C4-2B (cell line): ENCODE measurements at regions not wholly inside any gene's neighbourhood (a gene's known extent, or its start where the extent isn't known, plus 50 kb on each side); places are given as distances from the start of the nearest gene placed in this dataset.

Source experiments
- ZFX ChIP-seq: fragments of 450-650 bp; IDR thresholded peaks from 2 replicates; pipeline ENCODE4 v1.6.1; 2017
- TF ChIP-seq, protein P1 (sequence below): fragments of 450-650 bp; conservative IDR thresholded peaks from 2 replicates; pipeline ENCODE4 v1.5.1; 2017; ENCODE audit warnings: mild to moderate bottlenecking

DNA sequence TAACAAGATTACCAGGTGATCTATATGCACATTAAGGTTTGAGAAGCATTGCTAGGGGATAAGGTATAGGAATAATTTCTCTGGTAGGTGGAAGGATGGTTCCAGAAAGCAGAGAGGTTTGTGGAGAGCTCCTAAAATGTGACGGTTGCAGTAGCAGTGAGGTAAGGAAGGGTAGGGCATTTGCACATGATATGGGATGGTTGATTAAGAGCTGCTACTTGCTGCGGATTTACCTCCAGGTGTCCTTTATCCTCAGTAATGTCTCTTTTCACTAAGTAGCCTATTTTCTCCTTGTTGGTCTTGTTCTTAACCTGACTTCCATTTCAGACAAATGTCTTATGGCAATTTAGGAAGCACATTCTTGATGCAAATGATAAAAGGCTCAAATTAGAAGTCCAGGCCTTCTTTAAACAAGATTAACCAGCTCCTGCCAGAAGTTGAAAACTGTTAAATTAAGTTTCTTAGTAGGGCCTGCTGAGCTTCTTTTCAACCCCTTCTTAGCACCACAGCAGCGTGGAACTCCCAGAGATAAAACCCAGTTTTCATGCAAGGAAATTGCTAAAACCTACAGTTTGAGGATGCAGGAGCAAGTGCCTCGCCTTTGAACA is 231.1 kb upstream of the GADL1 start:
- TF ChIP-seq, protein P1, sequence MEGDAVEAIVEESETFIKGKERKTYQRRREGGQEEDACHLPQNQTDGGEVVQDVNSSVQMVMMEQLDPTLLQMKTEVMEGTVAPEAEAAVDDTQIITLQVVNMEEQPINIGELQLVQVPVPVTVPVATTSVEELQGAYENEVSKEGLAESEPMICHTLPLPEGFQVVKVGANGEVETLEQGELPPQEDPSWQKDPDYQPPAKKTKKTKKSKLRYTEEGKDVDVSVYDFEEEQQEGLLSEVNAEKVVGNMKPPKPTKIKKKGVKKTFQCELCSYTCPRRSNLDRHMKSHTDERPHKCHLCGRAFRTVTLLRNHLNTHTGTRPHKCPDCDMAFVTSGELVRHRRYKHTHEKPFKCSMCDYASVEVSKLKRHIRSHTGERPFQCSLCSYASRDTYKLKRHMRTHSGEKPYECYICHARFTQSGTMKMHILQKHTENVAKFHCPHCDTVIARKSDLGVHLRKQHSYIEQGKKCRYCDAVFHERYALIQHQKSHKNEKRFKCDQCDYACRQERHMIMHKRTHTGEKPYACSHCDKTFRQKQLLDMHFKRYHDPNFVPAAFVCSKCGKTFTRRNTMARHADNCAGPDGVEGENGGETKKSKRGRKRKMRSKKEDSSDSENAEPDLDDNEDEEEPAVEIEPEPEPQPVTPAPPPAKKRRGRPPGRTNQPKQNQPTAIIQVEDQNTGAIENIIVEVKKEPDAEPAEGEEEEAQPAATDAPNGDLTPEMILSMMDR = no peak
- TF ChIP-seq ZFX = no peak
